NT2/D1 (cell line): ENCODE measurements at regions not wholly inside any gene's neighbourhood (a gene's known extent, or its start where the extent isn't known, plus 50 kb on each side); places are given as distances from the start of the nearest gene placed in this dataset.

Experiments
- DNase-seq: peaks from one replicate; pipeline ENCODE4 v3.0.0-alpha.2; 2011; ENCODE audit warnings: low read depth, low spot score
- H3K27me3 ChIP-seq: 2 replicates; pipeline ENCODE4 v1.6.0; 2011; ENCODE audit warnings: mild to moderate bottlenecking; ENCODE audit not compliant: insufficient read length, insufficient read depth
- H3K36me3 ChIP-seq: 2 replicates; pipeline ENCODE4 v1.6.1; 2011; ENCODE audit warnings: mild to moderate bottlenecking, low read length, mixed read lengths; ENCODE audit not compliant: insufficient read depth, insufficient read length
- H3K4me1 ChIP-seq: 2 replicates; pipeline ENCODE4 v1.5.1; 2011; ENCODE audit not compliant: insufficient read depth, insufficient read length
- H3K4me3 ChIP-seq: 2 replicates; pipeline ENCODE4 v1.5.1; 2011; ENCODE audit warnings: low read depth; ENCODE audit not compliant: insufficient read length
- H3K9ac ChIP-seq: 2 replicates; pipeline ENCODE4 v1.6.0; 2011; ENCODE audit warnings: low read depth; ENCODE audit not compliant: insufficient read length
- H3K9me3 ChIP-seq: 2 replicates; pipeline ENCODE4 v1.5.1; 2011; ENCODE audit warnings: mild to moderate bottlenecking, low read length; ENCODE audit not compliant: insufficient read depth
- SUZ12 ChIP-seq: IDR thresholded peaks from 2 replicates; pipeline ENCODE4 v1.6.1; 2011; ENCODE audit not compliant: insufficient read length, insufficient read depth; ENCODE audit errors: extremely low read depth
- YY1 ChIP-seq: IDR thresholded peaks from 2 replicates; pipeline ENCODE4 v1.6.1; 2011; ENCODE audit not compliant: insufficient read length, insufficient read depth
- ZNF274 ChIP-seq: IDR thresholded peaks from 2 replicates; pipeline ENCODE4 v1.6.1; 2011; ENCODE audit warnings: mild to moderate bottlenecking, low read depth, low read length

- no peaks in the 10 kb centered on the region for H3K36me3 ChIP-seq
- no peak overlapping the region for H3K4me3 ChIP-seq
- no peak overlapping the region for H3K9ac ChIP-seq
- H3K9me3 ChIP-seq, result no peaks in the 10 kb centered on the region
- DNase-seq, result no peak
- peaks cover 19% of the 10 kb centered on the region for H3K27me3 ChIP-seq
- TF ChIP-seq SUZ12 (no peak), ZNF274 (no peak), YY1 (no peak)
- H3K4me1 ChIP-seq, result no peaks in the 10 kb centered on the region
These were observed 193.3 kb upstream of the SYT1 start for GRCh38 chr12:78671295-78671694.

- Histone ChIP-seq H3K27me3 (peaks cover 19% of the 10 kb centered on the region), H3K4me1 (no peaks in the 10 kb centered on the region), H3K36me3 (no peaks in the 10 kb centered on the region), H3K9me3 (no peaks in the 10 kb centered on the region), H3K9ac (no peak overlapping the region), H3K4me3 (no peak overlapping the region)
- no peak for DNase-seq
- TF ChIP-seq SUZ12 (no peak), ZNF274 (no peak), YY1 (no peak)
These were observed 192.5 kb upstream of the SYT1 start for GRCh38 chr12:78672033-78672432.

- Histone ChIP-seq H3K27me3 (peaks cover 2% of the 10 kb centered on the region), H3K4me3 (no peak overlapping the region), H3K36me3 (no peaks in the 10 kb centered on the region), H3K9me3 (no peaks in the 10 kb centered on the region), H3K4me1 (no peaks in the 10 kb centered on the region), H3K9ac (no peak overlapping the region)
- no peak for DNase-seq
- TF ChIP-seq ZNF274, result no peak
- no peak for TF ChIP-seq SUZ12
These were observed 190.1 kb upstream of the SYT1 start for GRCh38 chr12:78674311-78675090.

GRCh38 chr12:78680596-78680995 is 184.0 kb upstream of the SYT1 start:
- no peak for DNase-seq
- TF ChIP-seq YY1 (no peak), ZNF274 (no peak), SUZ12 (no peak)
- Histone ChIP-seq H3K4me3 (no peak overlapping the region), H3K9me3 (no peaks in the 10 kb centered on the region), H3K36me3 (no peaks in the 10 kb centered on the region), H3K27me3 (no peaks in the 10 kb centered on the region), H3K4me1 (no peaks in the 10 kb centered on the region), H3K9ac (no peak overlapping the region)

- Histone ChIP-seq H3K27me3 (no peaks in the 10 kb centered on the region), H3K9me3 (no peaks in the 10 kb centered on the region), H3K4me3 (no peak overlapping the region), H3K4me1 (no peaks in the 10 kb centered on the region), H3K36me3 (no peaks in the 10 kb centered on the region), H3K9ac (no peak overlapping the region)
- TF ChIP-seq YY1 (no peak), SUZ12 (no peak), ZNF274 (no peak)
- no peak for DNase-seq
These were observed 181.5 kb upstream of the SYT1 start for GRCh38 chr12:78683031-78683430.

GRCh38 chr12:78683626-78684025 is 180.9 kb upstream of the SYT1 start:
- no peak overlapping the region for H3K4me3 ChIP-seq
- H3K4me1 ChIP-seq, result no peaks in the 10 kb centered on the region
- H3K9me3 ChIP-seq, result no peaks in the 10 kb centered on the region
- H3K36me3 ChIP-seq, result no peaks in the 10 kb centered on the region
- no peaks in the 10 kb centered on the region for H3K27me3 ChIP-seq
- DNase-seq, result no peak
- no peak overlapping the region for H3K9ac ChIP-seq
- TF ChIP-seq ZNF274, result no peak
- TF ChIP-seq SUZ12, result no peak
- TF ChIP-seq YY1, result no peak

GRCh38 chr12:78684419-78684818 is 180.2 kb upstream of the SYT1 start:
- Histone ChIP-seq H3K9me3 (no peaks in the 10 kb centered on the region), H3K4me1 (no peaks in the 10 kb centered on the region), H3K4me3 (no peak overlapping the region), H3K27me3 (no peaks in the 10 kb centered on the region), H3K36me3 (no peaks in the 10 kb centered on the region), H3K9ac (no peak overlapping the region)
- no peak for TF ChIP-seq SUZ12
- TF ChIP-seq ZNF274, result no peak
- TF ChIP-seq YY1, result no peak
- no peak for DNase-seq

- H3K36me3 ChIP-seq, result no peaks in the 10 kb centered on the region
- H3K9me3 ChIP-seq, result no peaks in the 10 kb centered on the region
- H3K27me3 ChIP-seq, result no peaks in the 10 kb centered on the region
- no peak overlapping the region for H3K9ac ChIP-seq
- no peaks in the 10 kb centered on the region for H3K4me1 ChIP-seq
- TF ChIP-seq SUZ12 (no peak), YY1 (no peak), ZNF274 (no peak)
- DNase-seq, result no peak
- H3K4me3 ChIP-seq, result no peak overlapping the region
These were observed 168.8 kb upstream of the SYT1 start for GRCh38 chr12:78695749-78696148.
